ENCODE measurements at regions not wholly inside any gene's neighbourhood (a gene's known extent, or its start where the extent isn't known, plus 50 kb on each side); places are given as distances from the start of the nearest gene placed in this dataset.

- H3K27ac ChIP-seq (ENCODE audit: low read length in 2 of 2), result no peak overlapping the region
- TF ChIP-seq EZH2 (IDR thresholded peaks at IDR 0.05; ENCODE audit: borderline replicate concordance, insufficient read depth, low read depth, low read length, poor library complexity, severe bottlenecking), result no peak
- no peak for TF ChIP-seq CTCF (IDR thresholded peaks at IDR 0.05)
- Mint-ChIP-seq H3K27ac (no peak overlapping the region), H3K9me3 (ENCODE audit: insufficient read depth) (peaks cover 6% of the 10 kb centered on the region), H3K4me1 (no peaks in the 10 kb centered on the region), H3K4me3 (no peak overlapping the region), H3K27me3 (no peaks in the 10 kb centered on the region)
- H3K9me3 ChIP-seq (ENCODE audit: control extremely low read depth in 1 of 3, control insufficient read depth in 2 of 3, insufficient read depth in 1 of 3, low read length in 2 of 3), result peaks cover 0 to 10% (median 0%) of the 10 kb centered on the region in 3 donors
- H3K4me3 ChIP-seq (ENCODE audit: control extremely low read depth in 1 of 5, extremely low read depth in 1 of 5, insufficient read depth in 1 of 5, low read depth in 2 of 5, low read length in 4 of 5), result no peak overlapping the region
- 17% methylated on average over 1 of the region's 3 CpGs for WGBS (ENCODE audit: insufficient coverage)
- no peaks in the 10 kb centered on the region for H3K36me3 ChIP-seq (replicated peaks in 1 of 2; ENCODE audit: control extremely low read depth in 1 of 2, control insufficient read depth in 1 of 2, extremely low read depth in 1 of 2, insufficient read depth in 2 of 2, low read length in 1 of 2)
- no peaks in the 10 kb centered on the region for H3K79me2 ChIP-seq (ENCODE audit: control insufficient read depth, insufficient read depth, low read length)
- no peaks in the 10 kb centered on the region for H3K27me3 ChIP-seq (replicated peaks in 1 of 4; ENCODE audit: control extremely low read depth in 1 of 4, control insufficient read depth in 3 of 4, insufficient read depth in 4 of 4, low read length in 3 of 4)
- no peaks in the 10 kb centered on the region for H3K4me1 ChIP-seq (ENCODE audit: control insufficient read depth in 2 of 2, insufficient read depth in 2 of 2, low read length in 2 of 2)
- H3K9ac ChIP-seq (ENCODE audit: low read length), result no peak overlapping the region
- no peak overlapping the region for H2AFZ ChIP-seq (ENCODE audit: insufficient read depth, low read depth, low read length, poor library complexity, severe bottlenecking)
- no peaks in the 10 kb centered on the region for H4K20me1 ChIP-seq (ENCODE audit: control insufficient read depth, insufficient read depth, low read length, poor library complexity, severe bottlenecking)
- ChIA-PET POLR2A (no interaction called here), CTCF (no interaction called here)
- H3K4me2 ChIP-seq (replicated peaks; ENCODE audit: low read depth, low read length, poor library complexity, severe bottlenecking), result no peak overlapping the region
- DNase-seq (no peak), ATAC-seq (ENCODE audit: low read depth) (no peak)
- intact Hi-C loops (cut with micrococcal nuclease), result no loop called here
Measured at GRCh38 chr5:162323466-162323865, 255.9 kb downstream of the GABRG2 start.

GRCh38 chr5:162324328-162324727 lies 256.8 kb downstream of the GABRG2 start:
- WGBS (ENCODE audit: insufficient coverage), result no CpG with 5 or more reads among the region's 3 CpGs
- CTCF ChIA-PET, result no interaction called here

More at GRCh38 chr5:162324328-162324727, 256.8 kb downstream of the GABRG2 start:
- no peaks in the 10 kb centered on the region for H3K79me2 ChIP-seq (ENCODE audit: control insufficient read depth, insufficient read depth, low read length)
- H2AFZ ChIP-seq (ENCODE audit: insufficient read depth, low read depth, low read length, poor library complexity, severe bottlenecking), result no peak overlapping the region
- H3K36me3 ChIP-seq (replicated peaks in 1 of 2; ENCODE audit: control extremely low read depth in 1 of 2, control insufficient read depth in 1 of 2, extremely low read depth in 1 of 2, insufficient read depth in 2 of 2, low read length in 1 of 2), result no peaks in the 10 kb centered on the region
- H3K4me3 ChIP-seq (ENCODE audit: control extremely low read depth in 1 of 5, extremely low read depth in 1 of 5, insufficient read depth in 1 of 5, low read depth in 2 of 5, low read length in 4 of 5), result no peak overlapping the region
- no peak for ATAC-seq (ENCODE audit: low read depth)
- H3K4me2 ChIP-seq (replicated peaks; ENCODE audit: low read depth, low read length, poor library complexity, severe bottlenecking), result no peak overlapping the region
- no peak overlapping the region for H3K27ac Mint-ChIP-seq
- H3K9me3 Mint-ChIP-seq (ENCODE audit: insufficient read depth), result peaks cover 6% of the 10 kb centered on the region
- no peaks in the 10 kb centered on the region for H3K4me1 ChIP-seq (ENCODE audit: control insufficient read depth in 2 of 2, insufficient read depth in 2 of 2, low read length in 2 of 2)
- POLR2A ChIA-PET, result no interaction called here
- intact Hi-C loops (cut with micrococcal nuclease), result no loop called here
- DNase-seq, result no peak
- H3K9me3 ChIP-seq (ENCODE audit: control extremely low read depth in 1 of 3, control insufficient read depth in 2 of 3, insufficient read depth in 1 of 3, low read length in 2 of 3), result peaks cover 0 to 4% (median 0%) of the 10 kb centered on the region in 3 donors
- H3K27me3 Mint-ChIP-seq, result no peaks in the 10 kb centered on the region
- H3K27me3 ChIP-seq (replicated peaks in 1 of 4; ENCODE audit: control extremely low read depth in 1 of 4, control insufficient read depth in 3 of 4, insufficient read depth in 4 of 4, low read length in 3 of 4), result no peaks in the 10 kb centered on the region
- no peak overlapping the region for H3K9ac ChIP-seq (ENCODE audit: low read length)
- H4K20me1 ChIP-seq (ENCODE audit: control insufficient read depth, insufficient read depth, low read length, poor library complexity, severe bottlenecking), result no peaks in the 10 kb centered on the region
- no peaks in the 10 kb centered on the region for H3K4me1 Mint-ChIP-seq
- H3K27ac ChIP-seq (ENCODE audit: low read length in 2 of 2), result no peak overlapping the region
- TF ChIP-seq EZH2 (IDR thresholded peaks at IDR 0.05; ENCODE audit: borderline replicate concordance, insufficient read depth, low read depth, low read length, poor library complexity, severe bottlenecking), result no peak
- TF ChIP-seq CTCF (IDR thresholded peaks at IDR 0.05), result no peak
- no peak overlapping the region for H3K4me3 Mint-ChIP-seq

Data from B cell (primary cell).